Muscle of leg (tissue), 3 donors: ENCODE measurements at regions not wholly inside any gene's neighbourhood (a gene's known extent, or its start where the extent isn't known, plus 50 kb on each side); places are given as distances from the start of the nearest gene placed in this dataset.

Experiments used
- DNase-seq: peaks from one replicate; pipeline ENCODE4 v3.0.0; 2013
- H3K27ac ChIP-seq: one replicate; pipeline ENCODE4 v1.5.1; 2013; ENCODE audit warnings: mild to moderate bottlenecking, low read length, control low read depth
- H3K27me3 ChIP-seq: one replicate; pipeline ENCODE4 v1.6.1; 2013; ENCODE audit warnings: low read length; ENCODE audit not compliant: control insufficient read depth, insufficient read depth
- H3K36me3 ChIP-seq: one replicate; pipeline ENCODE4 v1.6.1; 2013; ENCODE audit warnings: low read length; ENCODE audit not compliant: control insufficient read depth, insufficient read depth
- H3K4me1 ChIP-seq: one replicate; pipeline ENCODE4 v1.6.1; 2013; ENCODE audit warnings: low read length; ENCODE audit not compliant: control insufficient read depth, insufficient read depth
- H3K4me3 ChIP-seq: one replicate; pipeline ENCODE4 v1.5.1; 2013; ENCODE audit warnings: low read length, control low read depth
- H3K9me3 ChIP-seq: replicated peaks from 2 replicates; pipeline ENCODE4 v1.6.1; 2013; ENCODE audit warnings: low read depth, low read length; ENCODE audit not compliant: control insufficient read depth
- WGBS: methylation state at CpG from one replicate; pipeline ENCODE4 v1.1.5; 2013; ENCODE audit warnings: missing lambda C conversion rate; ENCODE audit not compliant: insufficient coverage; 5-methylcytosine and 5-hydroxymethylcytosine counted together

GRCh38 chr2:163799807-163800206 is 64.0 kb upstream of the FIGN start:
- no CpG with 5 or more reads among the region's 2 CpGs for WGBS
- no peak overlapping the region for H3K4me3 ChIP-seq
- H3K27me3 ChIP-seq = peaks cover 12% of the 10 kb centered on the region
- no peak for DNase-seq
- peaks cover 6% of the 10 kb centered on the region for H3K4me1 ChIP-seq
- H3K9me3 ChIP-seq = no peaks in the 10 kb centered on the region
- no peaks in the 10 kb centered on the region for H3K36me3 ChIP-seq
- no peak overlapping the region for H3K27ac ChIP-seq

GRCh38 chr2:163794635-163795034 is 58.8 kb upstream of the FIGN start:
- no peak overlapping the region for H3K27ac ChIP-seq
- no peaks in the 10 kb centered on the region for H3K36me3 ChIP-seq
- H3K27me3 ChIP-seq = peaks cover 12% of the 10 kb centered on the region
- no peaks in the 10 kb centered on the region for H3K9me3 ChIP-seq
- DNase-seq = no peak
- H3K4me1 ChIP-seq = no peaks in the 10 kb centered on the region
- no peak overlapping the region for H3K4me3 ChIP-seq
